22Rv1 (cell line): ENCODE measurements at regions not wholly inside any gene's neighbourhood (a gene's known extent, or its start where the extent isn't known, plus 50 kb on each side); places are given as distances from the start of the nearest gene placed in this dataset.

Experiments
- H3K27ac ChIP-seq: fragments of 450-650 bp; 2 replicates; pipeline ENCODE4 v1.5.1; 2017
- ZFX ChIP-seq: fragments of 450-650 bp; IDR thresholded peaks from 2 replicates; pipeline ENCODE4 v1.6.1; 2017; ENCODE audit warnings: antibody characterized with exemption, borderline replicate concordance
- TF ChIP-seq, protein P1 (sequence below): fragments of 450-650 bp; IDR thresholded peaks from 2 replicates; pipeline ENCODE4 v1.5.1; 2017; ENCODE audit warnings: mild to moderate bottlenecking

DNA sequence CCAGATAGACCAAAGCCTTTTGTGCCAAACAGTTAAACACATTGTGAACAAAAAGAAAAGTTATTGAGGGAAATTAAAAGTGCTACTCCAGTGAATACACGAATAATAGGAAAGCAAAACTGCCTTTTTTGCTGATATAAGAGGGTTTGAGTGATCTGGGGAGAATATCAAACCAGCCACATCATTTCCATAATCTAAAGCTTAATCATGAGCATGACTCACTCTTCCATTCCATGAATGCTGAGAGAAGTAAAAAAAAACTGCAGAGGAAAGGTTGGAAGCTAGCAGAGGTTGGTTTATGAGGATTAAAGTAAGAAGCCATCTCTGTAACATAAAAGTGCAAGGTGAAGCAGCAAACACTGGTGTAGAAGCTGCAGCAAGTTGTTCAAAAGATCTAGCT lies 350.6 kb upstream of the NCAM2 start:
- no peak overlapping the region for H3K27ac ChIP-seq
- TF ChIP-seq, protein P1, sequence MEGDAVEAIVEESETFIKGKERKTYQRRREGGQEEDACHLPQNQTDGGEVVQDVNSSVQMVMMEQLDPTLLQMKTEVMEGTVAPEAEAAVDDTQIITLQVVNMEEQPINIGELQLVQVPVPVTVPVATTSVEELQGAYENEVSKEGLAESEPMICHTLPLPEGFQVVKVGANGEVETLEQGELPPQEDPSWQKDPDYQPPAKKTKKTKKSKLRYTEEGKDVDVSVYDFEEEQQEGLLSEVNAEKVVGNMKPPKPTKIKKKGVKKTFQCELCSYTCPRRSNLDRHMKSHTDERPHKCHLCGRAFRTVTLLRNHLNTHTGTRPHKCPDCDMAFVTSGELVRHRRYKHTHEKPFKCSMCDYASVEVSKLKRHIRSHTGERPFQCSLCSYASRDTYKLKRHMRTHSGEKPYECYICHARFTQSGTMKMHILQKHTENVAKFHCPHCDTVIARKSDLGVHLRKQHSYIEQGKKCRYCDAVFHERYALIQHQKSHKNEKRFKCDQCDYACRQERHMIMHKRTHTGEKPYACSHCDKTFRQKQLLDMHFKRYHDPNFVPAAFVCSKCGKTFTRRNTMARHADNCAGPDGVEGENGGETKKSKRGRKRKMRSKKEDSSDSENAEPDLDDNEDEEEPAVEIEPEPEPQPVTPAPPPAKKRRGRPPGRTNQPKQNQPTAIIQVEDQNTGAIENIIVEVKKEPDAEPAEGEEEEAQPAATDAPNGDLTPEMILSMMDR, result no peak
- TF ChIP-seq ZFX, result no peak

GRCh38 chr21:20649231-20649630 lies 349.0 kb upstream of the NCAM2 start:
- H3K27ac ChIP-seq, result no peak overlapping the region
- TF ChIP-seq, protein P1, result no peak
- no peak for TF ChIP-seq ZFX

GRCh38 chr21:20652846-20653245 lies 345.4 kb upstream of the NCAM2 start:
- TF ChIP-seq, protein P1, result no peak
- TF ChIP-seq ZFX, result no peak
- H3K27ac ChIP-seq, result no peak overlapping the region

DNA sequence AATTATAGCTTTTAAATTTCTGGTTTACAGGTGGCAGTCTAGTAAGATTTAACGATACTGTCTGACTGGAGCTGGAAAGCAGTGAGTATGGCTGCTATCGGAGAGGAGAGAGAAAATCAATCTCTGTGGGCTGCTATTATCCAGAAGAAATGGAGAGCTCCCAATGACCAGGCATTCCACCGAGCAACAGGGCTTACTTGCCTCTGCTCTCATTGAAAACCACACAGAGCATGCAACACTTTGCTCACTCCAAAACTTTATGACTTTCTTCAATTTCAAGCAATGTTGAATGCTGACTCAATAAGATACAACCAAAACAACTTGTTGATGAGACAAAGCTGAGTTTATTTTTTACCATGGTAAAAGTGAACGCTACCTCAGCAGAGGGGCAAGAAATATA lies 337.0 kb upstream of the NCAM2 start:
- H3K27ac ChIP-seq, result no peak overlapping the region
- TF ChIP-seq, protein P1, result no peak
- no peak for TF ChIP-seq ZFX

- TF ChIP-seq, protein P1, result no peak
- no peak for TF ChIP-seq ZFX
- no peak overlapping the region for H3K27ac ChIP-seq
These were observed 336.3 kb upstream of the NCAM2 start for GRCh38 chr21:20661745-20662422.

DNA sequence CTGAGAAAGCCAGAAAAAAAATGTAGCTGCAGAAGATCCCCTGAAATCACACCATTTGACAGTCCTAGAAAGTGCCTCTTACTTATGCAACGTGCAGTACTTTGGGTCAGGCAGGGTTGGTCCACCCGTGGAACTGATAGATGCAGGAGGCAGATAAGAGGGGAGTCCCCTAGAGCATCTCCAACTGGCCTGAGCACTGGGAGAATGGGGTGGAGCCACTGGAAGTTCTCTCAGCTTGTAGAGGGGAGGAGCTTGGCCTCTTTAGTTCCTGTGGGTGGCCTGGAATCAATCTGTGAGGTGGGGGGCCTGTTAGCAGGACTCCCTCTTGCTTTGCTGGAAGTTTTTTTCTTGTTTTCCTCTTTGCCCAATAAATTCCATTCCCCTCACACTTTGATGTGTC lies 335.7 kb upstream of the NCAM2 start:
- no peak overlapping the region for H3K27ac ChIP-seq
- TF ChIP-seq, protein P1, result no peak
- TF ChIP-seq ZFX, result no peak

DNA sequence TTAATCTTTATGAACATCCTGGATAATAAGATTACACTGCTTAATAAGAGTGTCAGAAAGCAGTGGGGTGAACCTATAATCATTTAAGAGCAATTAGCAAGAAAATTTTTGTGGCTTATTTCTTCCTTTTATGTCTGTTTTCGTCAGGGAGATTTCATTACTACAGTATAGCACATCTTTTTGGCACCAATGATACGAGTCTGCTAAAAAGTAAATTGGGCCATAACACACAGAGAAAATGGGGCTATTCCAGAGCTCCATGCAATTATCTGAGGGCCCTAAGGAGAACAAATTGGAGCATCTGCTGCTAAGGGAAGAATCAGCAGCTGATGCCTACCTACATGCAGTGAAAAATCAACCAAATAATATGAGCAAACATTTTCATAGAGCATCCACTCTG lies 330.3 kb upstream of the NCAM2 start:
- H3K27ac ChIP-seq, result no peak overlapping the region
- TF ChIP-seq, protein P1, result no peak
- TF ChIP-seq ZFX, result no peak
